HG03442 (cell line): ENCODE measurements at regions not wholly inside any gene's neighbourhood (a gene's known extent, or its start where the extent isn't known, plus 50 kb on each side); places are given as distances from the start of the nearest gene placed in this dataset.

Source experiments
- ATAC-seq: cut with Tn5 transposase; IDR thresholded peaks from one replicate; pipeline ENCODE4 v1.9.1; 2021; ENCODE audit warnings: mild to moderate bottlenecking, moderate library complexity; ENCODE audit not compliant: unreplicated experiment

DNA sequence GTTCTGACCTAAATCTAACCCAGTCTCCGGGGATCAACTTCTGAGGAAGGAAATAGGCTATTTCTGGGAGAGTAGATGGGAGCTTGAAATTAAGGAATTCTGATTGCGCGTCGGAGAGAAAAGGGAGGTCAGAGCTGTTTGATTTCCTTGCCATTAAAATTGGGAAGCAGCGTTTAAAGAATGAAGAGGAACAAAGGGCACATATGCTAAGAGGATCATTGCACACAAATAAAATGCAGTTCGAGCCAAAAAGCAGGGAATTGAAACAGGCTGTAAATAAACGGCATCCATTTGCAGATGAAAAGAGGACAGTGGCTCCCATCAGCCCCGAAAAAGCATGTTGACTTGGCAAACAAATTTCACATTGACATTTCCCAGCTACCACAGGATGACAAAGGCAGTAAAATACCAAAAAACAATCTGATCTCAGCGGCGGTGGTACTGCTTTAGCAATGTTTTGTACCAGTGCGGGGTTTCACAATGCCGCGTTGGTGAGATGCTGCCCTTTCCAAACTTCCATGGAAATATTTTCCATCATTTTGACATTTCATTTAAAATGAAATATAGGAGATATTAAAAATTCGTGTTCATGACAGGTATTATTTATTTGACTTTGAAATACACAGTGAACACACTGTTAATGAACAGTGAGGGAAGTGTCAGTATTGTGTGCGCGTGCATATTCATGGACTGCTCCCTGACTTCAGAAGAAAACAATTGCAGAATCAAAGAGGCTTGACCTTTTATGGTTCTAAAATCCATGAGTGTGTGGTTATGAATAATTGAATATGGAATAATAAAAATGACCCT is 108.8 kb downstream of the SQOR start:
- ATAC-seq = no peak

DNA sequence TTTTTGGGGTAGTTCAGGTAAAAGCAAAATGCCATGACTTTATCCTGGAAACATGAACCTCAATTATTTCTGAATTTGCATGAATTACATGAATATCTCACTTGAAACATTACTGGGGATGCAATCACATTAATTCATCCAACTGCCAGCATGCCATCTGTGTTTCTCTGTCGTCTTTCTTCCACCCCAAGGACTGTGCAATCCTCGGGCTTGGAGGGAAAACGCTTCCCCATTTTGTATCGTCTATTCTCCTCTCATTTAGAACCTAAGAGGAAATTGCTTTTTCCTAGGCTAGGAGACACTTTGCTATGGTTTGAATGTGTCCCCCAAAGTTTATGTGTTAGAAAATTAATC is 109.4 kb downstream of the SQOR start:
- no peak for ATAC-seq

- no peak for ATAC-seq
Observed at GRCh38 chr15:45747426-45747825, 112.6 kb downstream of the SQOR start.

DNA sequence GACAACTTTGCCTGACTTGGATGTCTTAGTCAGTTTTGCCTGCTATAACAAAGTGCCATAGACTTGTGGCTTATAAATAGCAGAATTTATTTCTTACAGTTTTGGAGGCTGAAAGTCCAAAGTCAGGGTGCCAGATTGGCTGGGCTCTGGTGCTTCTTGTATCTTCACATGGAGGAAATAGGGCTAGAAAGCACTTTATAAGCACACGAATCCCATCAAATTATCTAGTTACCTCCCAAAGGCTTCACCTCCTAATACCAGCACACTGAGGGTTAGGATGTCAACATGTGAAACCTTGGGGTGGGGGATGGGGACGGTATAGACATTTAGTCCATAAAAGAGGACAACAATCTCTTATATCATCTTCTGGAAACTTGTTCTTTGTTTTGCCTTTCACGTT is 116.8 kb downstream of the SQOR start:
- ATAC-seq = no peak

DNA sequence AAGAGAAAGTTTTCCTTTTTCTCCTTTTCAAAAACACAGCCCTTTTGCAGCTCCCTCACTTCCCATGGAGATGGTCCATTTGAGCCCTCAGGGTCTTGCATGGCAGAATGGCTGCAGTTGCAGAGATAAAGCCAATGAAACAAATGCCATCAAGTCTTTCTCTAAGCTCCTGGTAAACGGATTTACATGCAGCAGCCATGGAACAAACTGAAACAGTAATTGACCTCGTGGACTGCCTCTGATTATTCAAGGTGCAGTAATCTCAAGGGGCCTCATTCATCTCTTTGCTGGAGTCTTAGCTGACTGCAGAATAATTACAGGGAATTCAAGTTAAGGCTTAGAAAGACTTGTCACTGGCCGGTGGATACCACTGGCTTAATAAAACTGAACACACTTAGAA is 125.1 kb downstream of the SQOR start:
- ATAC-seq = no peak

GRCh38 chr15:45762726-45763125 is 127.9 kb downstream of the SQOR start:
- ATAC-seq = no peak

- no peak for ATAC-seq
Observed at GRCh38 chr15:45763170-45763869, 128.5 kb downstream of the SQOR start.

- ATAC-seq = no peak
Observed at GRCh38 chr15:45773149-45773548, 138.3 kb downstream of the SQOR start.

- no peak for ATAC-seq
Observed at GRCh38 chr15:45776772-45777171, 141.9 kb downstream of the SQOR start.

DNA sequence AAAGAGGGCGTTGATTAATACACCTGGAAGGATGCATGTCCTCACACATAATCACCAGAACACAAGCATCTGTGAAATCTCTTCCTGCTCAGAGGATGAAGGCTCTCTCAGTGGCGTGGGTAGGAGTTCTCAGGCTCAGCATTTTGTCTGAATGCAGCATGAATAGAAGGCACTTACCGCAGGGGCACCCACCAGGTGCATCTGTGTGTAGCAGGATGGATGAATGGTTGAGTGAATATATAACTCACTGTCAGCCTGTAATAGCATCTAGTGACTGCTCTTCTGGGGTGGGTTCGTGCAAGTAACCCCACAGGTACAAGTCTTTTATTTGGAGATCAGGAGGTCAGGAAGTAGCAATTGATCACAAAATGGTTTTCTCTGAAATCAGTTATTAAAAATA is 143.0 kb downstream of the SQOR start:
- ATAC-seq = no peak

DNA sequence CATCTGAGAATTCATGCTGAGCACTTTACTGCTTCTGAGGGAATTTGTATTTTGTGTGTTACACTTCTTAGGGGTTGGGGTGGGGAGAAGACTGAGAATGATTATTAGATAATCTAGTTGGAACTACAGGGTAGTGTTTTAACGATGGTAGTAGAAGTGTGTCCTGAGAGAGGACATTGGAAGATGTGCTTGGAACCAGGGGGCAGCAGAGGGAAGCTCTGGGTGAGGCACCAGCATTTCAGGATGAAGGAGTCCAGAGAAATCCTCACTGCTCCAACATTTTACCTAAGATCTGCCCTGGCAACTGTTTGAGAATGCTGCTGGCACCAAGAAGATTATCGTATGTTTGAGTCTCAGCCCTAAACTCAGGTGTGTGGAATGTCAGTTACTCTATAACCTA is 145.5 kb downstream of the SQOR start:
- ATAC-seq = no peak

DNA sequence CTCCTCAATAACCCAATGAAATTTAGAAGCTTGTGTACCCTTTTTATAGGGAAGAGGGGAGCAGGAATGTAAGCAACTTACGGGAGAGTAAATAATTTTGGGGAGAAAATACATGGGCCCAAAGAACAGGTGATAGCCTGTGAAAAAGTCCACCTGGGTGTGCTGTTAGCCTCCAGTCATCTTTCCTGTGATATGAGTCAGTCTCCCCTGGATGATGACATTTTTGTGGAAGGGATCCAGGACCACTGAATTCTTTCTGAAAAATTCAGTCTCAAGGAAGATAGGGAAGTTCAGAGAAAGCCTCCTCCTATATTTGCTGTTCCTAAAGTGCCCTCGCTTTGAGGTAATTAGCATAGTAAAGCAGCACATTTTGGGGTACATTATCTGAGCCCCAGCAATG is 149.8 kb downstream of the SQOR start:
- ATAC-seq = no peak

DNA sequence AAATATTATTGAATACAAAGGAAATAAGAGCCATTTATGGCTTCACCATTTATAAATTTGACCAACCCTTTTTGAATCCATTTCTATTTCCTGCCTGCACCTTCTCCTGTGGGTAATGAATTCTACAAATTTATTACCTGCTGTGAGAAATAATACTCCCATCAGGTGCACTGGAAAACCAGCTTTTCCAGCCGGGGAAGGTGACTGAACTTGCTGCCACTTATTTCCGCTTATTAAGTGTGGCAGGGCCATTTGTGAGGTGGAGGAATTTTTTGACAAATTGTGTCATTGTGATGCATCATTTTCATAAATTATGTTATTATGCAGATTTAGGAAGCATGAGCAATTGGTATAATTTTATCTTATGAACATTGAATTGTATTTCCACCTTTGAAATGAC is 151.1 kb downstream of the SQOR start:
- no peak for ATAC-seq

- no peak for ATAC-seq
Observed at GRCh38 chr15:45790325-45790943, 155.6 kb downstream of the SQOR start.

DNA sequence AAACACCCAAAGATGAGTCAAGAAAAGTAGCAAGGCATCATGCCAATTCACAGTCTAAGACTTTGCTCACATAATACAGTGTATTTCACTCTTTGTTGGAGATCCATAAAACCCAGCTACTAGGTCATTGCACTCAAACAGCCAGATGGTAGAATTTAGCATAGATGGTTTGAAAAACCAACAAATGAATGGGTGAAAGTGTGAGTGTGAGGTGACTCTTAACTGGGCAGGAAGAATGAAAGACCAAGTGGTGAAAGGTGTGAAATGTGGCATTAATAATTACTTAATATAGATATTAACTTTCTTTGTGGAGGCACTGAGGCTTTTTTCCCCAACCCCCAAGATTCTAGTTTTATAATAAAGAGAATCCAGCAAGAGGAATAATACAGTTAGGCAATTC is 159.5 kb downstream of the SQOR start:
- no peak for ATAC-seq

DNA sequence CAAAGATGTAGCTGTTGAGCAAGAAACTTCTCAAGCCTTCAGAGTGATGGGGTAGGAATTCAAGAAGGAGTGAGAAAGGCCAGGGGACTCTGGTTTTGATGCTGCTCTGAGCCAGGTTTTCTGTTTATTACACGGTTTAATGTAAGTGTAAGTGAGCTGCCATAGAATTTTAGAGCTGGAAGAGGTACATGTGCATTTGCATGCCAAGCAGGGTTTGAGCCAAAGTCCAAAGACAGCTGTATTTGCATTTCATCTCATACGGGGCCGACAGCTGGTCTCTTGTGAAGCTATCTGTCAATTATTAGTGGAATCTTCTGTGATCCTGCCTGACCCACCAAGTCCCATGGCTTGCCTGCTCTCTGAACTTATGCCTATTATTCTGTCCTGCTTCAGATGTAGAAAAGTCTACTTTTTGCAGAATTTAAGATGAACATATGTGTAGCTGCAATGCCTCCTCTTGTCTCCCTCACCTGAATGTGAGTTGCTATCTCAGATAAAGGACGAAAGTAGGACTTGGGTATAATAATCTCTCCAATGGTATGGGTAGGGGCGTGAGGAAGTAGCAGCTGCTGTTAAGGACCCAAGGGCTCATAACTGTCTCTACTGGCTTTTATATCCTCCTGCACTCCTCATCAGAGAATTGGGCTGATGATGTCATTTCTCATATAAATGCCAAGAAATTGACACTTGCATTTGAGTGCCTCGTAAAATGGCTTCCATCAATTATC is 160.0 kb downstream of the SQOR start:
- no peak for ATAC-seq

- ATAC-seq = no peak
Observed at GRCh38 chr15:45795440-45796069, 160.7 kb downstream of the SQOR start.

DNA sequence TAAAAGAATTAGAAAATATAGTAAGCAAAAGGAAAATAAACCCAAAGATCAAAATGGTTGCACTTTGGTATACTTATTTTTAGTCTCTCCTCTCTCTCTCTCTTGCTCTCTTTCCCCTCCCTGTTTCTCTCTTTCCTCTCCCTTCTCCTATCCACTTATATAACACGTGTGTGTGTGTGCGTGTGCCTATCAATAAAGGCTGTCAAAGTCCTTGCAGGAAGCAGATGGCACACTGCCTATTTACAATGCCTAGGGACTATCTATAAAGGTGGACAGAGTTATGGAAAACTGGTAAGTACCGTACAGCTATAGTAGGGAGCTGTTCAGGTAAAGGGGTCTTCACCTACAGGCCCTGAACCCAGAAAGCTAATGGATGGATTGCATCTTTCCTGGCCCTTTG is 161.6 kb downstream of the SQOR start:
- no peak for ATAC-seq

DNA sequence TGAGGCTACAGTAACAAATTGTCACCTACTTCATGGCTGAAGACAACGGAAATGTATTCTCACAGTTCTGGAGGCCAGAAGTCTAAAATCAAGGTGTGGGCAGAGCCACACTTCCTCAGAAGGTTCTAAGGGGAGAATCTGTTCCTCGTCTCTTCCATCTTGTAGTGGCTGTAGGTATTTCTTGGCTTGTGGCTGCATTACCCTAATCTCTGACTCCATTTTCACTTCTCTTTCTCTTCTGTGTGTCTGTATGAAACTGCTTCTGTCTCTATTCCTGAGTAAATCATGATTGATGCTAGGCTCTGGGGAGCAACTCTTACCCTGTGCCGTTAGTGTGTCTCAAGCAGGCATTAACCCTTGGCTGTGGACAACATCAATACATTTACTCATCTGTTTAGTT is 164.7 kb downstream of the SQOR start:
- peak; percentile 62 for ATAC-seq

DNA sequence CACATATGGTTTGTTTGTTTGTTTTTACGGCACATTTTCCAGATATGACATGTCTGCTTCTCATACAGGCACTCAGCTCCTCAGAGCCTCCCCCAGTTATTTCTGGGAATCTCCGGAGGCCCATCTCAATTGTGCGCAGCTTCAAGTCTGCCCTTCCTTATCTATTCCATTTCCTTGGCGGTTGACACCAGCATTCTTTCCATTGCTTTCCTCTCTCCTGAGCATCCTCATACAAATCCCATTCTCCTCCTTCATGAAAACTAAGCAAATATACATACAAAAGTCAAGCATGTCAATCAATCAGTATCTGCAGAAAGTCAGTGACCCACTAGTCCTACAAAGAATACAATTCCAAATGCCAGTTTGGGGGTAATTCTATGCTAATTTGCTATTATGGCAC is 166.7 kb downstream of the SQOR start:
- ATAC-seq = no peak

DNA sequence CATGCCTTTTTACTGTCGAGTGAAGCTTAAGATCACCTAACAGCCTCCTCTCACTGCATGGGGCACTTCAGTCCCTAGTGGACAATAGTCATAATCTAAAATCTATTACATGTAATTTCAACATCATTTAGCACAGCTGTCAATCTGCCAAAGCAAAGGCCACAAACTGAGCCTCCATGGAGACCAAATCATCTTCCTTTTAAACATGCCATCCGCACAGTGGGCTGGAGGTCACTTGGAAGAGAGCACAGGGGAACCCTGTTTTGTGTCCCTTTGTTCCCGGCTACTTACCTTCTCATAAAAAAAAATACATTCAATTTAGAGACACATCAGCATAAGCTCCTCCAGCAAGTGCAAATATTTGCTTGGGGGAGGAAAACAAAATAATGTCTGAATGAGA is 167.3 kb downstream of the SQOR start:
- no peak for ATAC-seq
